Spleen (tissue), 11 donors: ENCODE measurements at regions not wholly inside any gene's neighbourhood (a gene's known extent, or its start where the extent isn't known, plus 50 kb on each side); places are given as distances from the start of the nearest gene placed in this dataset.

ENCODE experiments used
- DNase-seq: peaks from one replicate; pipeline ENCODE4 v3.0.0-alpha.2; 2020
- H3K27ac ChIP-seq, 8 donors: fragments of 200-600 bp; sonication (generic) in 7 of 8; 1 replicate in 4 of 8; 2 replicates in 4 of 8; pipeline versions ENCODE4 v1.5.0 to v1.8.0; 2016 to 2021; ENCODE audit warnings: inconsistent platforms in 4 of 8, mild to moderate bottlenecking in 4 of 8, moderate library complexity in 1 of 8
- H3K27me3 ChIP-seq, 7 donors: fragments of 200-600 bp; sonication (generic) in 6 of 7; replicated peaks in 1 of 7; 1 replicate in 4 of 7; 2 replicates in 3 of 7; pipeline versions ENCODE4 v1.5.0 to v1.8.0; 2016 to 2021; ENCODE audit warnings: inconsistent platforms in 3 of 7, mild to moderate bottlenecking in 1 of 7
- H3K36me3 ChIP-seq, 6 donors: fragments of 200-600 bp; sonication (generic) in 5 of 6; 1 replicate in 4 of 6; 2 replicates in 2 of 6; pipeline versions ENCODE4 v1.5.0 to v1.8.0; 2016 to 2021; ENCODE audit warnings: inconsistent platforms in 2 of 6
- H3K4me1 ChIP-seq, 6 donors: fragments of 200-600 bp; sonication (generic) in 5 of 6; 1 replicate in 3 of 6; 2 replicates in 3 of 6; pipeline versions ENCODE4 v1.5.0 to v1.8.0; 2016 to 2021; ENCODE audit warnings: inconsistent platforms in 3 of 6
- H3K4me3 ChIP-seq, 8 donors: fragments of 200-600 bp; sonication (generic) in 7 of 8; 1 replicate in 4 of 8; 2 replicates in 4 of 8; pipeline versions ENCODE4 v1.5.0 to v1.8.0; 2016 to 2021; ENCODE audit warnings: inconsistent platforms in 4 of 8, mild to moderate bottlenecking in 4 of 8, moderate library complexity in 2 of 8
- H3K9me3 ChIP-seq, 8 donors: fragments of 200-600 bp; sonication (generic) in 7 of 8; 1 replicate in 4 of 8; 2 replicates in 4 of 8; pipeline versions ENCODE4 v1.5.0 to v1.8.0; 2016 to 2021; ENCODE audit warnings: inconsistent platforms in 4 of 8
- POLR2A ChIP-seq, 3 donors: fragments of 450-650 bp; IDR thresholded peaks; one replicate each; pipeline ENCODE4 v1.5.1; 2017; ENCODE audit warnings: antibody characterized with exemption in 3 of 3, mild to moderate bottlenecking in 1 of 3
- POLR2AphosphoS5 ChIP-seq, 3 donors: sonication (generic); formaldehyde crosslinking; IDR thresholded peaks; one replicate each; pipeline ENCODE4 v1.5.1; 2017; ENCODE audit warnings: antibody characterized with exemption in 3 of 3
- WGBS, 5 donors: extraction: QIAGEN DNeasy Blood & Tissue Kit in 3 of 5; methylation state at CpG; one replicate each; pipeline versions ENCODE4 v1.1.5 to v1.1.7; 2013 to 2018; 5-methylcytosine and 5-hydroxymethylcytosine counted together
- intact Hi-C: fragments of 100-400 bp; cut with DNase I; formaldehyde crosslinking; loops from one replicate; pipeline ENCODE4 v1.15.0; 2023; ENCODE audit warnings: low total_unique reads
- TF ChIP-seq, protein P1 (sequence below), 11 experiments: fragments of 200-600 bp in 7 of 11; fragments of 450-650 bp in 4 of 11; sonication (generic) in 4 of 11; IDR thresholded peaks in 8 of 11; conservative IDR thresholded peaks in 3 of 11; 1 replicate in 7 of 11; 2 replicates in 4 of 11; pipeline versions ENCODE4 v1.4.0 to v1.8.0; 2016 to 2021; ENCODE audit warnings: antibody characterized with exemption in 11 of 11, inconsistent platforms in 4 of 11, mild to moderate bottlenecking in 1 of 11
- donor health status: healthy with polysubstance abuse.
- donor health status: DM: no; HTN: no; CAD: no; lungs with moderate emphysema.
- donor health status: DM: no; HTN: no; CAD: no.
- donor health status: Bipolar disorder and iron deficiency.
- donor health status: healthy.
- donor health status: DM: no; HTN: no; CAD: no.
- donor health status: DM: yes; HTN: yes; CAD: no.

DNA sequence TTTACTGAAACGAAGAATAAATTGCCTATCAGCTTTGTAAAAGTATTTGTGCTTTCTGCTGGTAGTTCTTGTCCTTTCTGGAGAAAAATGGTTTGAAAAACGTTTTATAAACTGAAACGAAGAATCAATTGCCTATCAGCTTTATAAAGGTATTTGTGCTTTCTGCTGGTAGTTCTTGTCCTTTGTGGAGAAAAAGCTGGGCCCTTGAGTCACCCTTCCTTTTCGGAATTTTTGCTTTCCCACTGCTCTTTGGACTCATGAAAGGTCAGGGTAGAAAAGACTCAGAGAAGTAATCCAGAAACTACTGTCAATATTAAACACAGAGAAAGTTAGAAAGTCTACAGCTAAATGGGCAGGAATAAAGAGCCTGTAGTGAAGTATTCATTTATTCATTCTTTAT lies 72.8 kb downstream of the EOMES start:
- no peak overlapping the region for H3K27ac ChIP-seq
- intact Hi-C loops, result no loop called here

GRCh38 chr3:27646896-27647295 lies 75.2 kb downstream of the EOMES start:
- no peaks in the 10 kb centered on the region for H3K36me3 ChIP-seq

More for the DNA sequence above, 72.8 kb downstream of the EOMES start:
- no peak for DNase-seq
- WGBS, 5 donors, result 81 to 90% (median 84%) methylated on average over 4 of the region's 4 CpGs
- H3K27me3 ChIP-seq, result no peaks in the 10 kb centered on the region
- no peaks in the 10 kb centered on the region for H3K9me3 ChIP-seq
- no peaks in the 10 kb centered on the region for H3K4me1 ChIP-seq
- TF ChIP-seq, protein P1, sequence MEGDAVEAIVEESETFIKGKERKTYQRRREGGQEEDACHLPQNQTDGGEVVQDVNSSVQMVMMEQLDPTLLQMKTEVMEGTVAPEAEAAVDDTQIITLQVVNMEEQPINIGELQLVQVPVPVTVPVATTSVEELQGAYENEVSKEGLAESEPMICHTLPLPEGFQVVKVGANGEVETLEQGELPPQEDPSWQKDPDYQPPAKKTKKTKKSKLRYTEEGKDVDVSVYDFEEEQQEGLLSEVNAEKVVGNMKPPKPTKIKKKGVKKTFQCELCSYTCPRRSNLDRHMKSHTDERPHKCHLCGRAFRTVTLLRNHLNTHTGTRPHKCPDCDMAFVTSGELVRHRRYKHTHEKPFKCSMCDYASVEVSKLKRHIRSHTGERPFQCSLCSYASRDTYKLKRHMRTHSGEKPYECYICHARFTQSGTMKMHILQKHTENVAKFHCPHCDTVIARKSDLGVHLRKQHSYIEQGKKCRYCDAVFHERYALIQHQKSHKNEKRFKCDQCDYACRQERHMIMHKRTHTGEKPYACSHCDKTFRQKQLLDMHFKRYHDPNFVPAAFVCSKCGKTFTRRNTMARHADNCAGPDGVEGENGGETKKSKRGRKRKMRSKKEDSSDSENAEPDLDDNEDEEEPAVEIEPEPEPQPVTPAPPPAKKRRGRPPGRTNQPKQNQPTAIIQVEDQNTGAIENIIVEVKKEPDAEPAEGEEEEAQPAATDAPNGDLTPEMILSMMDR (IDR thresholded peaks at IDR 0.05 in 8 of 11, conservative IDR thresholded peaks at IDR 0.05 in 3 of 11), result no peak
- TF ChIP-seq POLR2AphosphoS5 (IDR thresholded peaks at IDR 0.05) (no peak), POLR2A (IDR thresholded peaks at IDR 0.05) (no peak)
- H3K36me3 ChIP-seq, result no peaks in the 10 kb centered on the region
- no peak overlapping the region for H3K4me3 ChIP-seq

GRCh38 chr3:27644941-27645340 lies 77.2 kb downstream of the EOMES start:
- intact Hi-C loops, result no loop called here
- TF ChIP-seq POLR2AphosphoS5 (IDR thresholded peaks at IDR 0.05) (no peak), POLR2A (IDR thresholded peaks at IDR 0.05) (no peak)
- TF ChIP-seq, protein P1 (IDR thresholded peaks at IDR 0.05 in 8 of 11, conservative IDR thresholded peaks at IDR 0.05 in 3 of 11), result no peak
- H3K9me3 ChIP-seq, result no peaks in the 10 kb centered on the region
- no peak overlapping the region for H3K27ac ChIP-seq
- peaks cover 0 to under 1% (median under 1%) of the 10 kb centered on the region in 6 donors for H3K4me1 ChIP-seq
- H3K27me3 ChIP-seq, result no peaks in the 10 kb centered on the region
- no peaks in the 10 kb centered on the region for H3K36me3 ChIP-seq
- H3K4me3 ChIP-seq, result no peak overlapping the region
- no peak for DNase-seq
- 81 to 97% (median 95%) methylated on average over 4 of the region's 4 CpGs for WGBS, 5 donors

More at GRCh38 chr3:27646896-27647295, 75.2 kb downstream of the EOMES start:
- intact Hi-C loops, result no loop called here
- Histone ChIP-seq H3K9me3 (no peaks in the 10 kb centered on the region), H3K27ac (no peak overlapping the region), H3K4me1 (no peaks in the 10 kb centered on the region), H3K27me3 (no peaks in the 10 kb centered on the region), H3K4me3 (no peak overlapping the region)
- no peak for TF ChIP-seq POLR2A (IDR thresholded peaks at IDR 0.05)
- TF ChIP-seq POLR2AphosphoS5 (IDR thresholded peaks at IDR 0.05), result no peak
- TF ChIP-seq, protein P1 (IDR thresholded peaks at IDR 0.05 in 8 of 11, conservative IDR thresholded peaks at IDR 0.05 in 3 of 11), result no peak
- no peak for DNase-seq

DNA sequence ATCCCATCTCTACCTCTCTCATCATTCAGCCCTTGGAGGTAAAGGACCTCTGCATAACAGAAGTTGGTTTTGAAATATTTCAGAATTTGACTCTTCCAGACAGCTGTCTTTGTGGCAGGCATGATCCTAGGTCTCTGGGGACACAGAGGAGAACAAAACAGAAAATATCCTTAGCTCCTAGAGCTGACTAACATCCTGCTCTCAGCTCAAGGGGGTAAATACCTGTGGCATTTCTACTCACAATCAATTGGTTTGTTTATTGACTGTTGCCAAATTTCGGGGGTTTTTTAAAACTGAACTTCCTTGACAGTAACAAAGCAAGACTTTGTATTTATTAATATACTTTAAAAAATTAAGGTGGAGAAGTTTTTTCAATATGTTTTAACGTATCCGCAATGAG lies 78.8 kb downstream of the EOMES start:
- Histone ChIP-seq H3K27me3 (no peaks in the 10 kb centered on the region), H3K4me3 (no peak overlapping the region), H3K9me3 (no peaks in the 10 kb centered on the region), H3K36me3 (no peaks in the 10 kb centered on the region), H3K27ac (no peak overlapping the region), H3K4me1 (peaks cover 0 to 12% (median 10%) of the 10 kb centered on the region in 6 donors)
- no peak for TF ChIP-seq POLR2A (IDR thresholded peaks at IDR 0.05)
- TF ChIP-seq POLR2AphosphoS5 (IDR thresholded peaks at IDR 0.05), result no peak
- TF ChIP-seq, protein P1 (IDR thresholded peaks at IDR 0.05 in 8 of 11, conservative IDR thresholded peaks at IDR 0.05 in 3 of 11), result no peak
- intact Hi-C loops, result no loop called here
- 90 to 92% (median 91%) methylated on average over 3 of the region's 3 CpGs for WGBS, 5 donors
- DNase-seq, result no peak
